ENCODE measurements at regions not wholly inside any gene's neighbourhood (a gene's known extent, or its start where the extent isn't known, plus 50 kb on each side); places are given as distances from the start of the nearest gene placed in this dataset.

DNA sequence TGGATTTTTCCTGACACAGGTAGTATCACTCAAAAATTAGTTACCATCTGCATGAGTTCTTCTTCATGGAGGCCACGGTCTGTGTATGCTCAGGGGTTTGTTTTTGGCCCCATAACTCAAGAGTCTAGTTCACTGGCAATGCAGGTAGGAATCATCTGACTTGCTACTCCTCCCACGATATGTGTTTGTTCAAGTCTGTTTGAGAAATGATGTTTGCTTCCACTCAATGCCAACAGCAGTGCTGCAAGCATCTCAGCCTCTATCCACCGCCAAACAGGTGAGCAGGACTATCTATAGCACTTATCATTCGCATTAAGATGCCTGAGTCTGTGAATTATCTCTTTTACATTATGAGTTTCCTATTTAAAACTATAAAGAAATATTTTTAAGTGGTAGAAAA is 264.8 kb upstream of the PTGER4 start:
- no peak for DNase-seq (ENCODE audit: low read depth in 3 of 3)

DNA sequence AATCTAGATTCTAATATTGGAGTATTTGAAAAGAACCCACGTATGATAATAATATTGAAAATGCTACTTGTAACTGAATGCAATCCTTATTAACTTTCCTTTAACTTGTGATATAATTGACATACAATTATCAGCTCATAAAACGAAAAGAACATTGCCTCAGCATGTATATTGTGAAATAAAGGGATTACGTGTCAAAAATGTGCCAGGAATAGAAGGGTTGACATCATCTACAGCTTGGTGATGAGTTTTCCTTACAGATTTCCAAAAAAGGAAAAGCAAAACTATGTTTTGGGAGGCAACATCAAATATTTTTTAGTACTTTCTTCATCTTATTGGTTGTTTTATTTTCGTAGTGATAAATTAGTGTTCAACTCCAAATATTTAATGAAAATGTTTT is 266.0 kb upstream of the PTGER4 start:
- no peak for DNase-seq (ENCODE audit: low read depth in 3 of 3)

DNA sequence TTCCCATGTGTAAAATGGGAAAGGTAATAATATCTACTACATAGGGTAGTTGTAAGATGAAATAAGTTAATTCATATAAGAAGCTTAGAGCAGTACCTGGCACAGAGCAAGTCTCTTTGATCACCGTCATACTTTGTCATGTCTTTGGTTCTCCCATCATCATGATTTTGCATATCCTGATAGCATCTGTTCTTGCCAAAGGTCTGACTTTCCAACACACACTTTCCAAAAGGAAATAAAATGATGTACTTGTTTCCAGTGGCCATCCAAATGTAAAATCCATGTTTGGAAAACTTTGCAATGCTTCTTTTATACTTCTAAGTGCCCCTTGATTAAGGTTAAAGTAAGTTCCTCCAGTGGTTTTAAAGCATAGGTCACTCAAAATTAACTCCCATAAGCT is 266.9 kb upstream of the PTGER4 start:
- no peak for DNase-seq (ENCODE audit: low read depth in 3 of 3)

DNA sequence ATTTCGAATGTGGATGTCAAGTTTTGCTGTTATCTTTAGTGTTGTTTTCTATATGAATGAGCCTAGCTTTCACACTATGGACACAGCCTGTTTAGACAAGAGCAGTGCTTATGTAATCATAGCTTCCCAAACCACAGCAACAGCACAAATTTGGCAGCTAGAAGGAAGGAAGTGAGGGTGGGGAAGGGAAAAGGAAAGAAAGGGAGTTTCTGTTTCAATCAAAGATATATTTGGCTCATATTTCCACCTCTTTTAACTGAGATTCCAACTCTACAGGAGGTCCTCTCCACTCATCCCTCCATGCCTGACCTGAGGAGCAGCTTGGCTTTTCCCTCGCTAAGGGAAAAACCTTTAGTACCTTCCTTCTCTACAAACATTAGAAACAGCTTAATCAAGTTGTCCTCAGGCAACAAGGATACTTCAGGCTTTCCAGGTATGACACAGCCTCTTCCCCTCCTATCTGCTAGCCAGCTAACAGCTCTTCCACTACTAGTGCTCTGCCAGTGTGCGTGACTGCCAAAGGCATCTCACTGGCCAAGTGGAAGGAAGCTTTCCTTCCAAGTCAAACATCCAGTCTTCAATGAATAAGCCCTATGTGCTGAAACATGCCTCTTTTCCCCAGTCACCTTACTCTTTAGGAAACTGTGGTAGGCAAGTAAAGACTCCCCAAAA is 268.6 kb upstream of the PTGER4 start:
- DNase-seq (ENCODE audit: low read depth in 3 of 3): no peak

DNA sequence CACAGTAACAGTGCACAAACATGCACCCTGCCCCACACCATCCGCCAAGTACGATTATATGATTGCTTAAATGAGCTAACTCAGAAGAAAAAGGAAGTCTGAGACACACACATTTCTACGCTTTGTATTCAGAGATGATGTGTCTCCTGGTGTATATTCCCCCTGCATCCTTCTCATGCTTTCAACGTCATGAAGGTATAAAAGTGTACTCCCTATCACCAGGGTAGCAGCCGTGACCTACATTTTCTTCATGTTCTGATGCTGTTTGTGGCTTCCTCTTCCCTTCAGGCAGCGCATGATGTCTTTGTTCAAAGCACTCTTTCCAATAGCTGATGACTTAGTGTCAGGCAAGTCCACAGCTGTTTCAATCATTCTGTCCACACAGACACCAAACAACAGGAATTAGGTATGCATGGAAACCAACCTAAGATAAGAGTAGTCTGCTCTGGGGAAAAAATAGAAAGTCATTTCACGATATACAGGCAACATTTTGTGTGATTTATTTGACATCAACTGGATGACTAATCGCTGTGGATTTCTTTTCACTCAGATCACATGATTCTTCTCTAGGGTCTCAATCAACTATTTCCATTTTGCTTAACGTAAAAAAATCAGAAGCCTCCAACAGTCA is 269.4 kb upstream of the PTGER4 start:
- peak in 1 of 3 donors; percentile 50 for DNase-seq (ENCODE audit: low read depth in 3 of 3)

DNA sequence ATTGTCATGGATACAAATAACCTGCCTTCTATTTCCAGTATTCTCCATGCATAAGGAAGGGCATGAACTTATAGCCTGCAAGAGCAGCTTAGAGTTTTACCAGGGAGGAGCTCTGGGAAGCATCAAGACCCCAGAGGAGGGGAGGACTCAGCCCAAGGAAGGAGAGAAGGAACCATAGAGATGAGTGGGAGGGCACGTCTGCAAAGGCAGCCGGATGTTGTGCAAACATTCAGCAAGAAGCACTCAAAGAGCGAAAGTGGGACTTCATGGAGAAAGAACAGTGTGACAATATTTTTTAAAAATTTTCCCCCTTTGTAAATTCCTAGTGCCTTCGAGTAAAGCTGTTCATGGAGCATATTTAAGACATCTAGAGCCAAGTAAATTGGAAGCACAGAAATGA is 270.1 kb upstream of the PTGER4 start:
- no peak for DNase-seq (ENCODE audit: low read depth in 3 of 3)

DNA sequence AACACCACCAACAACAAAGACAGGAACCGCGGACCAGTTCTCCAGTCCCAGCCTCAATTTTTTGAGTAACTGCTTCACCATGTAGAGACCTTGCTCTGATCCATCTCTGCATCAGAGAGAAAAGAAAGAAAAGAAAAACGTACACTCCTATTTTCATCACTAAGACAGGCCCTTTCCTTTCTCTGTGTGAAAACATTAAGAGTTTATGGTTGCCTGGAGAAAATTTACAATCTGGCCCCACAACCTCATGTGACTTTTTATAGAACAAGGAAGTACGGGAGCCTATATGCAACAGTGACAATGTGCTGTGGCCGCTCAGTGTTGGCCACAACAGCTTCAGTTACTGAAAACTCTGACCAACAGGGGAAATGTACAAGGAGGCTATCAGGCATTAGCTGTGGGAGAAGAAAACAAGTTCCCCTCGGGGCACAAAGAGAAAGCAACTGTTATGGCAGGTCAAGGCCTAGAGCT is 272.9 kb upstream of the PTGER4 start:
- DNase-seq (ENCODE audit: low read depth in 3 of 3): no peak

DNA sequence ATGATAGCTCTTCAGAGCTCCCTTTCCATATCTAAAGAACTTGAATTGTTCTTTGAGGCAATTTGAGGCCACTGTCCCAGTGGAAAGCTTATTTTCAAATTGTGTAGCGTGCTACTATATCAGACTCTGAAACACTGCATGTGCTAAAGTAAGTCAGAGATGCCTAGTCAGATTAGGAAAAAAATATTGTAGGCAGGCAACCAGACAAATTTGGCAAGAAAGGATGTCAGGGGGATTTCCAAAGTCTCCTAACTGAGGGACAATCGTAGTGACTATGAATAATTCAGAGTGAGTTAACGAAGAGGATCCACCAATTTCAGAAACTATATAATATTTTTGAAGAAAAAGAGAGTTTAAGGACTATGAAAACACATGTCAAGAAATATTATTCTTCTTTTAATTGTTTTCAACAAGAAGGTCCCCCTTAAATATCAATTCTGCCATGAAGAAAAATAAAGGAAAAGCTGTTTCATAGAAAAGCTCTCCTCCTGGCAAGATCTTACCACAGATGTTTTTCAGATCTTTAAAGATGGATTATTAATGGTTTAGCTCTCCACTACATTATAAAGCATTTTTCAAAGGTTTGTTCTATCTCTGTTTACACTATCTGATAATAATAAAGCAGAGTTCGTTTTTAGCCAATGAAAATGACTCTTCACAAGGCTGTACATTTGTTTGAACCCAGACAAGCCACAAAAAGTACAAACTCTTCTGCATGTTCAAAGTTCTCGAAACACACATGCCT is 273.5 kb upstream of the PTGER4 start:
- no peak for DNase-seq (ENCODE audit: low read depth in 3 of 3)

DNA sequence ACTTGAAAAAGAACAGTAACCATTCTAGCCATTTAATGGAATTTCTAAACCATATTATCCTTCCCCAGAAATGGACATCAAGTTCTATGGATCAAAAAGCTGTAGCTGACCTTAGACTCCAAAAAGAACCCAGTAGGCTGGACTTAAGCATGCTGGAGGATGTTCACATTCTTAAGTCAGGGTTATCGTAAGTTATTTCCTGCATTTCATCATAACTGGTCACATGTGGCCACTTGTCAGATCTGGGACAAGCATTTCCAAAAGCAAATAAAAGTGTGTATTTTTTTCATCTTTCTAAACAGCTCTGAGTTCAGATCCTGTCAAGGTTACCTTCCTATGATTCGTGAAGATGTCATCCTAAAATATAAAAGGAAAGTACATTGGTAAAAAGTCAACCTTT is 274.5 kb upstream of the PTGER4 start:
- DNase-seq (ENCODE audit: low read depth in 3 of 3): no peak

DNA sequence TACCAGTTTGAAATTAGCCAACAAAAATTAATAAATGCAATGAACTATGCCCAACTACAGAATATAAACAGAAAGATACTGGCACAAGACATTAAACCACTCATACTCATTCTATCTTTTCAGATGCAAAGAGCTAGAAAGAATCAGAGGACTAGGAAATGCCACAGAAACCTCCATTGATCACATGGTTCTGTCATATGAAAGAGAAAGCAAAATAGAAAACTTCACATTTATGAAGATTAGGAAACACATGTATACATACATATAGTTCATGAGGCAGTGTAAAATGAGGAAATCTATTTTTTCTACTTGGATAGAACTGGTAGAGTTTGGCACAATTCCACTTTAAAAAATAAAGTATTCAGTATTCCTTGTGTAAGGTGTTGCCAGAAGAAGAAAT is 275.1 kb upstream of the PTGER4 start:
- no peak for DNase-seq (ENCODE audit: low read depth in 3 of 3)

DNA sequence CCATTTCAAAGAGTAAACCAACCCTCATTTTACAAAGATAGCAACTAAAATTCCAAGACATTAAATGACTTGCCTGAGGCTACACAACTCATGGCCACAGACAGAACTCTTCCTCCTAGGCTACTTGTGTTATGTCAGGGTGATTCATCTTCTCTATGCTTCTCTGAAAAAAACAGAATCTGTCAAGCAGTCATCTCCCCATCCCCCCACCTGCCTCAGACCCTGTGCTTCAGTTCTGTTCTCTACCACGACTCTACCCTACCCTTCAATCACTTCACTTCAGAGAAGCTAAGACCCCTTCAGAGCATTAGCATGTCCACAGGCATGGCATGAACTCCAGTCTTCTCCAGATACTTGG is 277.7 kb upstream of the PTGER4 start:
- DNase-seq (ENCODE audit: low read depth in 3 of 3): peak in 1 of 3 donors; percentile 64

DNA sequence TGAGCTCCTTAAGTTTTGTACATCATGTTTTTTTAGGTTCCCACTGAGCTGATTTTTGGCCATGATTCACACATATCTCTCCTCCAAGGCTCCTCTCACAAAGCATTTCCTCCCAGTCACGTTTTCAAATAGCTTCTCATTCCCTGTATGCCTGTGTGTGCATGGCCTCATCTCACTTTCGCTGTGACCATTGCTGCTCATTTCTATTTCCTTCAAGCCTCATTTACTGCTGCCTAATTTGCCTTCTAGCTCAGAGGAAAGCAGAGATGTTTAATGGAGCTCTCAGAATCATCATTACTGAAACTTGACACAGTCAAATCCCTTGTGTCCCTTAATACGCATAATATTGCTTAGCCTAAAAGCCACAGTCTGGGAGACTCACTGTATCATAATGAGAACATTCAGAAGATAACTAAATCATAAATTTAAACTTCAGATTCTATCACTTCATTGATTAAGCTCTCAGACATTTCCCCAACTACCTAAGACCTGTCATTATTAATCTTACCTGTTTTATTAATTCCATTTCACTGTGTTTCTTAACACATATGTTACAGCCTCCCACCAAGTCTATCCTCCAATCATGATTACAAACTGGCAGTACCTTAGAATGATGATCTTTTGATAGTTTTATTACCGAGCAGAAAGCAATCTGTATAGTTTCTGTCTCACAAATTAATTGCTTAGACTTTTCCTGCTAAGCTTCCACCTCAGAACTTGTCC is 278.3 kb upstream of the PTGER4 start:
- DNase-seq (ENCODE audit: low read depth in 3 of 3): no peak

DNA sequence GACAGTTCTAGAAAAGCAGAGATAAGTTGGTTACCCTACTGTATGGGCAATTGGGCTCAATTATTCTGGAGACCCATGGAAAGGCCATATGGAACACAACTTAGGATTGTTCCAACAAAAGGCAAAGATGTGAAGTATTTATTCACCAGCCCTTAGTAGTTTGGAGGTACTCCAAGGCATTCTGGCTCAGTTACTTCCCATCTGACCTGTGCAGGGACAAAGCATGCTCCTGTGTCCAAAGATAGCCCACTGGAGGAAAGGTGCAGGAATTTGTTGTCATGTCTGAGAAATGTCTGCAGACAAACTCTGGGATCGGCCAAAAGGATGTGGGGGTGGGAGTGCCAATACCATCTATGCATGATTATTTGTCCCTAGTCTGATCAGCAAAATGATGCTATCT is 279.5 kb upstream of the PTGER4 start:
- no peak for DNase-seq (ENCODE audit: low read depth in 3 of 3)

DNA sequence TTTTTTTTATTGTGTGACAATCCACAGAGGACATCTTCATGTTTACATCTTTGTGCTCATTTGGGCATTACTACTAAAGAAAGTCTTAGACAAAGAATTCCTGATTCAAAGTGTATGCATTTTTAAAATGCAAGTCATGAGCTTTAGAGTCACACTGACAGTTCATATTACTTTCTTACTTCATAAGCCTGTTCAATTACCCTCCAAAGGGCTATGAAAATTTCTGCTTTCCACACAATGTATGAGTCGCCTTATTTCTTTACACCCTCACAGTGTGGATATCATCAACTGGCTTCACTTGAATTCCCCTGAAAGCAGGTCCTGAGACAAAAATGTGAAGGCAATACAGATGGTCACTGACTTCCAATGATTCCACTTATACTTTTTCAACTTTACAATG is 280.4 kb upstream of the PTGER4 start:
- no peak for DNase-seq (ENCODE audit: low read depth in 3 of 3)

DNA sequence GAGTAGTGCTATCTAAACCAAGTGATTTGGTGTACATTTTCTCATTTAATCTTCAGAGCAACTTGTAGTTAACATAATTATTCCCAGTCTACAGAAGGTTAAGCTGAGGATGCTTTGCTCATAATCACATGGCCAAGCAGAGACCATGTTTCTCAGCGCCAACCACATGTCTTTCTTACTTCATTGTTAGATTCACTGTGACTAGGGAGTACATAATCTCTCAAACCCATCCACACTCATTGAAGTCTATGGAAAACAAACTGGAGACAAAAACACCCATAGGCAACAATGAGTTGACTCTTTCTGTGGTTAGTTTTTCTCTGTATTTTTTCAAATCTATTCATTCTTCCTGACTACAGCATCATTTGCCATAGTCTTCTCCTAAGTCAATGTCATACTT is 281.7 kb upstream of the PTGER4 start:
- DNase-seq (ENCODE audit: low read depth in 3 of 3): no peak

DNA sequence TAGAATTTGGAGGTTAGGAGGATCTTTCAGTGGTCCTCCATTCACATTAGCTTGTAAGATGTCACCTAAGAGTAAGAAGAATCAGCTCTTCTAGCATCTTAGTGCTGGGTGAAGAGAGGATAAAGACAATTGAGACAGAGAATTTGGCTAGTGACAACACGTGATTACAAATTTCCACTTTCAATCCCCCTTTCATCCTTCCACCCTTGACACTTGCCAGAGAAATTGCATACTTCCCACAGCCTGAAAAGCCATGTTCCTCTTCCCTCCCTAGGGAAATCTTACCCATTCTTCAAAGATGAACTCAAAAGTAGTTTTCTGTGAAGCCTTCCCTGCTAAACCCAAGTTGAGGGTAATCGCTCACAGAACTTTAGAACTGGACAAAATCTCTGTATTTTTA is 282.6 kb upstream of the PTGER4 start:
- no peak for DNase-seq (ENCODE audit: low read depth in 3 of 3)

DNA sequence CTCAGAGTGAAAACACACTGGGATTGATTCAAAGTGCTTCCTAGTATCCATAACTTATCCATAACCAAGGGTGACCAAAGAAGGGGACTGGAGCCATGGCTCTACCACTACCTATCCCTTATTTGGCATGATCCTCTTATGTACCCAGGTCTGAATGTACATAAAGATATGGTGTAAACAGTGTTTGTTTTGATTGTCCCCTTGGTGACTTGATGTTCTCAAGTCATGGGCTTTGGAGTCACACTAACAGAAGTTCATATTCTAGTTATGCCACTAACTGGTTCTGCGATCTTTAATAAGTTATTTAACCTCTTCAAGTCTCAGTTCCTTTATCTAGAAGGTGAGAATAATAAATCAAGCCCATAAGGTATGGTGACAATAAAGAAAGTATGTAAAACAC is 283.4 kb upstream of the PTGER4 start:
- DNase-seq (ENCODE audit: low read depth in 3 of 3): no peak

DNA sequence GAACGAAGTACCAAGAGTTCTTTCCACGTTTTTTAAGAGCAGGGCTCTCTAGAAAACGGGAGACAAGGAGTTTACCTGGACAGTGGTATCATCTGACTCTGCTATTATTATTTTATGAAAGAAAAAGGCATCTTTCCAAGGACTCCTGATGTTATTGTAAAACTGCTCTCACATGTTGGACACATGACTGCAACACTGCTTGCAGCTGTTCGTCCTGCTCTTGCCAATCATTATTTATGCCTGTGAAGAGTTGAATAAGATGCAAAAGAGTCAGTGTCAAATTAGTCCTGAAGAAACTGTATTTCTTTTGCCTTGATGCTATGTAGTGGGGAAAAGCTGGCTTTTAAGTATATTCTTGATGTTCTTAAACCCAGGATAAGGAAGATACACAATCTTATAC is 284.5 kb upstream of the PTGER4 start:
- DNase-seq (ENCODE audit: low read depth in 3 of 3): no peak

DNA sequence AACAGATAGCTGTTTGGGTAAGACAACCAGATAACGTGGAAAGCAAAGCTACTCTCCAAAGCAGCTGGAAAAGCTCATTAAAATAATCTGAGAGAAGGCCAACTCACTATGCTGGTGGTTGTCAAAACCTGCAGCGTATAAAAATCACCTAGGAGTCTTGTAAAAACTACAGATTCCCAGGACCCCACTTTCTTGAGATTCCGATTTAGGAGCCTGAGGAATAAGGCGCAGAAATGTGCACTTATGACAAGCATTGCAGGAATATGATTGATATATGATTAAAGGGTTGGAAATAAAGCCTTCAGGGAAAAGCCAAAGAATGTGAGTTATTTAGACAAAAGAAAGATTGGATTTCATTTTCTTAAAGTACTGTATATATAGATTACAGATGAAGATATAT is 285.0 kb upstream of the PTGER4 start:
- DNase-seq (ENCODE audit: low read depth in 3 of 3): no peak

DNA sequence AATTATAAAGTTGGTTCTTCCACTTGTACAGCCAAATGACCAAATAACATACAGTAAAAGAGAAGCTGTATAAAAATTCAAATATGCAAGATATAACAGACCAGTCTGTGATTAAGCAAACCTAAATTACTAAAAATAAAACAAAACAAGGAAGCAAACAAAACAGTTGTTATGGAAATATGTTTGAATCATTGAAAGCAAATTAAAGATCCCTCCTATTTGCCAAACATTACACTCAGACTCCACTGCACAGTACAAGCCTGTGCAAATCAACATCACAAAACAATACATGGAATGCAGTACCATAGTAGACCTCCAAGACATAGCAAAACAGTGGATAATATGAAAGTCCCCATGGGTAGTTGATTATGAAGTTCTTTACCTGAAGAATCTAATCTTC is 288.1 kb upstream of the PTGER4 start:
- no peak for DNase-seq (ENCODE audit: low read depth in 3 of 3)

DNA sequence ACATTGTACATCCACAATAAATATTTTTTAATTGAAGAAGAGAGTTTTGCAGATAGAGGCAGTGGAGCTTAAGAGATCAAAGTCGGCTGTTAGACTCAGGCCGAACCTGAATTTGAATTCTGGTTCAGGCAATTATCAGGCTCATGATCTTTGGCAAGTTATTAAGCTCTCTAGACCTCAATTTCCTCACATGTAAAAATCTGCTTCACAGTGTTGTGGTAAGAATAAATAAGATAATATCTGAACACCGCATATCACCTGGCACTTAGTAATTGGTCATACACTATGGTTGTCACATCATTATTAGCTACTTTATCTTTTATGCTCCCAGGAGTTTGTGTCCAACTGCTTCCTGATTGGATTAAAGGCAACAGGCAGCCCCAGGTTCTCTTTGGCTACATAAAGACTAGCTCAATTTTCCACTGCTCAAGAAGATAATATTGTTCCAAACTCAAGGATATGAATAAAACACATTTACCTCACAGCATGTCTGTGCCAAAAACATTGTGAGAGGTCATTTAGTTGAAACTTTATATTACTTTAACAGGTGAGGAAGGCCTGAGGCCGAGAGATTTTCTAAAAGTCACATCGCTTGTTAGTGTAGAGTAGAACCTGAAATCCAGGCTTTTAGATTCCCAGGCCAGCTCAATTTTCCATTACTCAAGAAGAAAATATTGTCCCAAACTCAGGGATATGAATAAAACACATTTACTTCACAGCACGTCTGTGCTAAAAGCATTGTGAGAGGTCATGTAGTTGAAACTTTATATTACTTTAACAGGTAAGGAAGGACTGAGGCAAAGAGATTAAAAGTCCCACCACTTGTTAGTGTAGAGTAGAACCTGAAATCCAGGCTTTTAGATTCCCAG is 289.2 kb upstream of the PTGER4 start:
- no peak for DNase-seq (ENCODE audit: low read depth in 3 of 3)

DNA sequence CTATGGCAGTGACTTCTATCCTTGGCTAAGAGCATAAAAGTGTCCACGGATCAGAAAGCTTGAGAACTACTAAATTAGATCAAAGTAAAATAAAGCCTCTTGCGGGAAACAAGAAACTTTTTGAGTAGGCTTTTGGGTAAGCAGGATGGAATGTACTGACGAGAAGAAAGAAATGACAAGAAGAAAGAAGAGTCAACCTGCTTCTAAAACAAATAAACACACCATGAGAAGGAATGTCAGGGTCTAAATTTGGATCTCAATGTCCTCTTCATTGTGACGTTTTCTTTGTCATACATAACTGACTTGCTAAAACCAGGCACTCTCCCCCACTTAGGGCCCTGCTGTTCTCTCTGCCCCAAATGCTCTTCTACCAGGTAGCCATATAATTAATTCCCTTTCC is 290.1 kb upstream of the PTGER4 start:
- DNase-seq (ENCODE audit: low read depth in 3 of 3): no peak
